ENCODE measurements at regions not wholly inside any gene's neighbourhood (a gene's known extent, or its start where the extent isn't known, plus 50 kb on each side); places are given as distances from the start of the nearest gene placed in this dataset.
A peak's percentile ranks its signal among the peaks of the same experiment; 100 is the strongest.

GRCh38 chr12:27192118-27192802 lies 51.8 kb upstream of the STK38L start:
- Histone ChIP-seq H3K9me3 (ENCODE audit: control insufficient read depth, insufficient read depth, low read length) (no peaks in the 10 kb centered on the region), H3K27ac (ENCODE audit: low read depth, low read length) (no peak overlapping the region), H3K36me3 (ENCODE audit: control insufficient read depth, insufficient read depth, low read length) (no peaks in the 10 kb centered on the region), H3K4me1 (ENCODE audit: control insufficient read depth, insufficient read depth, low read length) (peaks cover 5% of the 10 kb centered on the region), H3K27me3 (ENCODE audit: control insufficient read depth, insufficient read depth, low read length) (no peaks in the 10 kb centered on the region), H3K4me3 (ENCODE audit: low read depth, low read length) (no peak overlapping the region)
- no peak for DNase-seq (ENCODE audit: low read depth in 4 of 6, low spot score in 6 of 6)
- WGBS (ENCODE audit: insufficient coverage) = 98% methylated on average over 5 of the region's 5 CpGs

GRCh38 chr12:27193106-27193505 lies 51.0 kb upstream of the STK38L start:
- WGBS (ENCODE audit: insufficient coverage) = no CpG with 5 or more reads among the region's 2 CpGs
- H3K27ac ChIP-seq (ENCODE audit: low read depth, low read length) = peak overlapping the region; percentile 12
- no peaks in the 10 kb centered on the region for H3K27me3 ChIP-seq (ENCODE audit: control insufficient read depth, insufficient read depth, low read length)
- H3K9me3 ChIP-seq (ENCODE audit: control insufficient read depth, insufficient read depth, low read length) = no peaks in the 10 kb centered on the region
- H3K4me1 ChIP-seq (ENCODE audit: control insufficient read depth, insufficient read depth, low read length) = peaks cover 5% of the 10 kb centered on the region
- H3K36me3 ChIP-seq (ENCODE audit: control insufficient read depth, insufficient read depth, low read length) = no peaks in the 10 kb centered on the region
- no peak overlapping the region for H3K4me3 ChIP-seq (ENCODE audit: low read depth, low read length)
- no peak for DNase-seq (ENCODE audit: low read depth in 4 of 6, low spot score in 6 of 6)

GRCh38 chr12:27193854-27194544 lies 50.1 kb upstream of the STK38L start:
- Histone ChIP-seq H3K4me3 (ENCODE audit: low read depth, low read length) (no peak overlapping the region), H3K27ac (ENCODE audit: low read depth, low read length) (peak overlapping the region; percentile 37), H3K36me3 (ENCODE audit: control insufficient read depth, insufficient read depth, low read length) (no peaks in the 10 kb centered on the region), H3K4me1 (ENCODE audit: control insufficient read depth, insufficient read depth, low read length) (peaks cover 5% of the 10 kb centered on the region), H3K9me3 (ENCODE audit: control insufficient read depth, insufficient read depth, low read length) (no peaks in the 10 kb centered on the region), H3K27me3 (ENCODE audit: control insufficient read depth, insufficient read depth, low read length) (no peaks in the 10 kb centered on the region)
- WGBS (ENCODE audit: insufficient coverage) = no CpG with 5 or more reads among the region's 2 CpGs
- DNase-seq (ENCODE audit: low read depth in 4 of 6, low spot score in 6 of 6) = peak in 1 of 6 donors; percentile 41

Measured in spinal cord (tissue), 9 donors.